ENCODE measurements at regions not wholly inside any gene's neighbourhood (a gene's known extent, or its start where the extent isn't known, plus 50 kb on each side); places are given as distances from the start of the nearest gene placed in this dataset.

GRCh38 chr12:115079760-115080159, 395.8 kb upstream of the TBX3 start:
- DNase-seq (ENCODE audit: low spot score), result no peak

- no peak for DNase-seq (ENCODE audit: low spot score)
Measured at GRCh38 chr12:115078990-115079389, 395.0 kb upstream of the TBX3 start.

- DNase-seq (ENCODE audit: low spot score), result no peak
Measured at GRCh38 chr12:115078334-115078733, 394.4 kb upstream of the TBX3 start.

- DNase-seq (ENCODE audit: low spot score), result no peak
Measured at GRCh38 chr12:115075552-115076170, 391.7 kb upstream of the TBX3 start.

- DNase-seq (ENCODE audit: low spot score), result no peak
Measured at GRCh38 chr12:115074617-115075016, 390.6 kb upstream of the TBX3 start.

GRCh38 chr12:115072712-115073111, 388.7 kb upstream of the TBX3 start:
- DNase-seq (ENCODE audit: low spot score), result no peak

GRCh38 chr12:115070313-115070712, 386.3 kb upstream of the TBX3 start:
- no peak for DNase-seq (ENCODE audit: low spot score)

GRCh38 chr12:115064296-115064695, 380.3 kb upstream of the TBX3 start:
- DNase-seq (ENCODE audit: low spot score), result no peak

- DNase-seq (ENCODE audit: low spot score), result no peak
Measured at GRCh38 chr12:115062741-115063140, 378.8 kb upstream of the TBX3 start.

GRCh38 chr12:115060477-115061168, 376.6 kb upstream of the TBX3 start:
- DNase-seq (ENCODE audit: low spot score), result no peak

- DNase-seq (ENCODE audit: low spot score), result no peak
Measured at GRCh38 chr12:115057445-115057844, 373.5 kb upstream of the TBX3 start.

- no peak for DNase-seq (ENCODE audit: low spot score)
Measured at GRCh38 chr12:115051378-115051777, 367.4 kb upstream of the TBX3 start.

GRCh38 chr12:115049614-115050013, 365.6 kb upstream of the TBX3 start:
- no peak for DNase-seq (ENCODE audit: low spot score)

- DNase-seq (ENCODE audit: low spot score), result no peak
Measured at GRCh38 chr12:115046805-115047204, 362.8 kb upstream of the TBX3 start.

GRCh38 chr12:115044073-115044472, 360.1 kb upstream of the TBX3 start:
- DNase-seq (ENCODE audit: low spot score), result no peak

- DNase-seq (ENCODE audit: low spot score), result no peak
Measured at GRCh38 chr12:115043079-115043478, 359.1 kb upstream of the TBX3 start.

- DNase-seq (ENCODE audit: low spot score), result no peak
Measured at GRCh38 chr12:115042341-115042740, 358.4 kb upstream of the TBX3 start.

GRCh38 chr12:115037830-115038229, 353.9 kb upstream of the TBX3 start:
- DNase-seq (ENCODE audit: low spot score), result no peak

- DNase-seq (ENCODE audit: low spot score), result no peak
Measured at GRCh38 chr12:115035535-115036107, 351.6 kb upstream of the TBX3 start.

GRCh38 chr12:115032521-115032920, 348.5 kb upstream of the TBX3 start:
- DNase-seq (ENCODE audit: low spot score), result no peak

- DNase-seq (ENCODE audit: low spot score), result no peak
Measured at GRCh38 chr12:115030017-115030416, 346.0 kb upstream of the TBX3 start.

- no peak for DNase-seq (ENCODE audit: low spot score)
Measured at GRCh38 chr12:115024531-115024930, 340.6 kb upstream of the TBX3 start.

Data from putamen (tissue), 1 donor.